Astrocyte of the cerebellum (primary cell): ENCODE measurements at regions not wholly inside any gene's neighbourhood (a gene's known extent, or its start where the extent isn't known, plus 50 kb on each side); places are given as distances from the start of the nearest gene placed in this dataset.

ENCODE experiments used
- DNase-seq: peaks from one replicate; pipeline ENCODE4 v3.0.0-alpha.2; 2011; ENCODE audit warnings: low read depth
- H3K4me3 ChIP-seq: 2 replicates; pipeline ENCODE4 v1.5.1; 2011; ENCODE audit warnings: mild to moderate bottlenecking, low read depth, low read length, moderate library complexity
- in situ Hi-C: cut with HindIII; loops from 2 replicates; pipeline ENCODE4 v1.10.0; 2017; ENCODE audit warnings: low sequenced_read_pairs
- TF ChIP-seq, protein P1 (sequence below): IDR thresholded peaks from 2 replicates; pipeline ENCODE4 v1.5.1; 2012; ENCODE audit warnings: low read length, low read depth, moderate library complexity, mild to moderate bottlenecking; ENCODE audit errors: missing control alignments

DNA sequence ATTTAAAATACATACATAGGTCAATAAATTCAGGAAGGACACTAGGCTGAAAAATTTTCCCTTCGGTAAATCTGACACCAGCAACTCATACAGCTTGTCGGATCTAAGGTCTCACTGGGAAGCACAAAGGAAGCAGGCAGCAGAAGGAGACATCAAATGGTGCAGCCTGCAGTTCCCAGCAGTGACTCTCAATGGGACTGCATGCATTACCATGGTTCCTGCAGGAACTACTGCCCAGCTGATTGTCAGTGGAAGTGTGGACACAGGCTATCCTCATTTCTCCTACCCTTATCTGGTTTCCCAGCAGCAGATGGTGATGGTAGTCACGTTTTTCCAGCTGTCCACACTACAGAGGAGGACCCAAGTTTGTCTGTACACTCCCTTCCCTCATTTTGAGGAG, 113.3 kb downstream of the PPP1R2C start:
- H3K4me3 ChIP-seq, result no peak overlapping the region
- in situ Hi-C loops, result no loop called here
- TF ChIP-seq, protein P1, sequence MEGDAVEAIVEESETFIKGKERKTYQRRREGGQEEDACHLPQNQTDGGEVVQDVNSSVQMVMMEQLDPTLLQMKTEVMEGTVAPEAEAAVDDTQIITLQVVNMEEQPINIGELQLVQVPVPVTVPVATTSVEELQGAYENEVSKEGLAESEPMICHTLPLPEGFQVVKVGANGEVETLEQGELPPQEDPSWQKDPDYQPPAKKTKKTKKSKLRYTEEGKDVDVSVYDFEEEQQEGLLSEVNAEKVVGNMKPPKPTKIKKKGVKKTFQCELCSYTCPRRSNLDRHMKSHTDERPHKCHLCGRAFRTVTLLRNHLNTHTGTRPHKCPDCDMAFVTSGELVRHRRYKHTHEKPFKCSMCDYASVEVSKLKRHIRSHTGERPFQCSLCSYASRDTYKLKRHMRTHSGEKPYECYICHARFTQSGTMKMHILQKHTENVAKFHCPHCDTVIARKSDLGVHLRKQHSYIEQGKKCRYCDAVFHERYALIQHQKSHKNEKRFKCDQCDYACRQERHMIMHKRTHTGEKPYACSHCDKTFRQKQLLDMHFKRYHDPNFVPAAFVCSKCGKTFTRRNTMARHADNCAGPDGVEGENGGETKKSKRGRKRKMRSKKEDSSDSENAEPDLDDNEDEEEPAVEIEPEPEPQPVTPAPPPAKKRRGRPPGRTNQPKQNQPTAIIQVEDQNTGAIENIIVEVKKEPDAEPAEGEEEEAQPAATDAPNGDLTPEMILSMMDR, result no peak
- no peak for DNase-seq

DNA sequence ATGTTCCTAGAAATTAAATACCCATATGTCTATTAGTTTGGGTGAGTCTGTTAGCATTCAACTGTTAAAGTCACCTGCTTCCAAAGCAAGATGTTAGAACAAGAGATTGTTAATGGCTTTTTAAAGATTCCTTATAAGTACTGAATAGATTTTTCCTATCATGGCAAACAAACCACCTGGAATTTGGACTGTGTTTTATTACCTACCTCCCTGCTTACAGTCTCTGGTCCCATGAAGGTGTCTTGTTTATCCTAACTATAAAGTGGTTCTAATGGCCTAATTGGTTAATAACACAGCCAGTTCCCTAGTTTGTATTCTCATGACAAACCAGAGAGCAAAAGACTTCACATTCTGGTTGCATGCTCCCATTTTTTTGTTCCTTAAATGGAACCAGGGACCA, 149.5 kb downstream of the PPP1R2C start:
- in situ Hi-C loops, result no loop called here
- TF ChIP-seq, protein P1, result no peak
- DNase-seq, result no peak
- no peak overlapping the region for H3K4me3 ChIP-seq

DNA sequence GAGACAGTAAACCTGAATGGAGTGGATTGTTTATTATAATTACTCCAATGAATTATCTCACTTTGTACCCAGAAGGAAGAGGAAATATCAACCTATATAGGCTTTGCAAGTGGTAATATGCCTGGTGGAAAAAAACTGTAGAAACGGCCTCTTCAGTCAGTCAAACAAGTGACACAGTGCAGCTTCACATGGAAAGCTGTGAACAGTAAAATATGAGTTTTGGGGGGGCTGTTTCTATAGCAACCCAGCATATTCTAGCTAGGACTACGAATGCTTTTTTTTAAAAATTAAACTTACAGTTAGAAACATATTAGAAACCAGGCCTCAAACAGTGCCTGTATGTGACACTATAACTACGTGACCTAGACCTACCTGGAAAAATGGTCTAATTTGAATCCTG, 150.1 kb downstream of the PPP1R2C start:
- DNase-seq, result no peak
- in situ Hi-C loops, result no loop called here
- TF ChIP-seq, protein P1, result no peak
- no peak overlapping the region for H3K4me3 ChIP-seq

DNA sequence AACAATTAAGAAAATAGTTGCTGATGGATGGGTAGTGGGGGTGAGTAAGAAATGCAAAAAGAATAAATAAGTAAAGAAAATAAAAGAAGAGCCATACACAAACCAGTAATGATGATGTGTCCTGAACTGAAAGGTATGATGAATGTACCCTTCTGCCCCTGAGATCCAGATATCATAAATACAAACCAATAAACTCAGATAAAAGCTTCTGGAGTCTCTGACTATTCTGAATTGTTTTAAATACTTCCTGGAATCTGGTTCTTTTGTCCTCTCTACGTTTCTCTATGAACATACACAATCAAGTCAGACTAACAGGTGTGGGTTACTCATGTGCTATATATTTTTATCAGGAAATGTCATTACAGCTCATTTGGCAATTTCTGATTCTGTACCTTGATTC, 153.4 kb downstream of the PPP1R2C start:
- no peak for DNase-seq
- TF ChIP-seq, protein P1, result no peak
- in situ Hi-C loops, result no loop called here
- H3K4me3 ChIP-seq, result no peak overlapping the region

DNA sequence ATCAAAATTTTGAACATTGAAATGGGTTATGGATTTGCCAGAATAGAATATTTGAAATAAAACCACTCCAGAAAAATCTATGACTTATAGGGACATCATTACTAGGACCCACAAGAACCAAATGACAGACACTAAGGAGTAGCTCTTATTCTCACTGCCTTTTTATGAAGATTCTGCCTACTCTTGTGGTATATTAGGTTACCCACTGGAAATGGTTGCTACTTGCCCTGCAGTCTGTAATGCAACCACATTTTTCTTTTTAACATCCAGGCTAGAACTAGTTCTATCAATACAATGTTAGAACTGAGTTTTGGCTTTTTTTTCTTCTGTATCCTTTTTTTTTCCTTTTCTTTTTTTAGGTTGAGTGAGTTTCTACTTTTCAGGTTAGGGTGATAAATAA, 158.9 kb downstream of the PPP1R2C start:
- TF ChIP-seq, protein P1, result no peak
- in situ Hi-C loops, result no loop called here
- DNase-seq, result no peak
- no peak overlapping the region for H3K4me3 ChIP-seq

DNA sequence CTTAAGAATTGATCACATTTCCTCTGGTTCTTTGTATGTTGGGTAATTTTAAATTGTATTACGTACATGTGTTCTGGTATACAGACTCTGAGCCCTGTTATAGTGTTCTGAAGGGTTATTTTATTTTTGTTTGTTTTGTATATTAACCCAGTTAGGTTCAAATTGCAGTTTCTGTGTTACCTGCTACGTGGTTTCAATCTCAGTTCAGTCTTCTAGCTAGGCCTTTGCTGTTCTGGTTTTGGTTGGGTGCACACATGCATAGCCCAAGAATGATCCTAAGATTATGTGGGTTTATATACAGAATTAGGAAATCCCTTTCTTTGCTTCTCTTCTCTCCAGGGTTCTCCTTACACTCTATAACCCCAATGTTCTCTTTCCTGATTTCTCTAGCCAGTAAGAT, 161.0 kb downstream of the PPP1R2C start:
- no peak overlapping the region for H3K4me3 ChIP-seq
- TF ChIP-seq, protein P1, result no peak
- in situ Hi-C loops, result no loop called here
- DNase-seq, result no peak

DNA sequence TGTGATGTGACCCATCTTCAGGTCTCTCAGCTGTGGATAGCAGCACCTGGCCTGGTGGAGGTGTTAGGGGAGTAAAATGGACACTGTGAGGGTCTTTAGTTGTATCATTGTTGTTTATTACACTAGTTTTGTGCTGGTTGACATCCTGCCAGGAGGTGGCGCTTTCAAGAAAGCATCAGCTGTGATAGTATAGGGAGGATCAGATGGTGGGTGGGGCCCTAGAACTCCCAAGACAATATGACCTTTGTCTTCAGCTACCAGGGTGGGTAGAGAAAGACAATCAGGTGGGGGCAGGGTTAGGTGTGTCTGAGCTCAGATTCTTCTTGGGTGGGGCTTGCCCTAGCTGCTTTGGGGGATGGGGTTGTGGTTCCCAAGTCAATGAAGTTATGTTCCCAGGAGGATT, 162.8 kb downstream of the PPP1R2C start:
- DNase-seq, result no peak
- TF ChIP-seq, protein P1, result no peak
- in situ Hi-C loops, result no loop called here

More for the DNA sequence above, 162.8 kb downstream of the PPP1R2C start:
- no peak overlapping the region for H3K4me3 ChIP-seq
